ENCODE measurements at regions not wholly inside any gene's neighbourhood (a gene's known extent, or its start where the extent isn't known, plus 50 kb on each side); places are given as distances from the start of the nearest gene placed in this dataset.

GRCh38 chr6:169380493-169380892 lies 126.8 kb upstream of the THBS2 start (continued):
- TF ChIP-seq CUX1 (IDR thresholded peaks at IDR 0.05; ENCODE audit: insufficient replicate concordance, low read depth, low read length) (no peak), ELK1 (IDR thresholded peaks at IDR 0.05; ENCODE audit: low read depth, low read length) (no peak)

GRCh38 chr6:169379495-169380070 lies 125.9 kb upstream of the THBS2 start:
- Histone ChIP-seq H2AFZ (ENCODE audit: control insufficient read depth, low read depth, low read length) (no peak overlapping the region), H3K9me3 (replicated peaks; ENCODE audit: control insufficient read depth, insufficient read depth, low read length) (no peaks in the 10 kb centered on the region; the same call in 2 of the 3 replicates), H3K9ac (ENCODE audit: control insufficient read depth, insufficient read depth, low read length) (no peak overlapping the region), H3K36me3 (ENCODE audit: control insufficient read depth in 2 of 2, insufficient read depth in 2 of 2, low read length in 1 of 2) (no peaks in the 10 kb centered on the region), H3K27ac (ENCODE audit: control insufficient read depth, insufficient read depth) (no peak overlapping the region), H3K4me2 (ENCODE audit: control insufficient read depth, insufficient read depth) (no peak overlapping the region), H3K79me2 (ENCODE audit: control insufficient read depth, insufficient read depth, low read length) (no peaks in the 10 kb centered on the region), H4K20me1 (ENCODE audit: control insufficient read depth, insufficient read depth) (no peaks in the 10 kb centered on the region), H3K4me1 (ENCODE audit: control insufficient read depth, insufficient read depth, low read length) (no peaks in the 10 kb centered on the region), H3K27me3 (replicated peaks in 1 of 2; ENCODE audit: control insufficient read depth in 2 of 2, insufficient read depth in 2 of 2, low read length in 1 of 2) (no peaks in the 10 kb centered on the region), H3K4me3 (no peak overlapping the region)
- intact Hi-C loops (cut with micrococcal nuclease; ENCODE audit: unreplicated experiment) (no loop called here), in situ Hi-C loops (cut with MboI) (no loop called here)
- POLR2A ChIA-PET, result no interaction called here
- WGBS (ENCODE audit: insufficient coverage, insufficient replicate concordance, low lambda C conversion rate, missing lambda C conversion rate), result 36% methylated on average over 18 of the region's 18 CpGs
- ATAC-seq (no peak), FAIRE-seq (no peak), DNase-seq (ENCODE audit: low read depth, low spot score) (no peak)
- no TSS peak for BruUV-seq (replicated peaks)
- RAD21 ChIA-PET (ENCODE audit: unreplicated experiment), result no interaction called here
- SMC1A ChIA-PET (ENCODE audit: uncharacterized antibody, unreplicated experiment), result no interaction called here
- CTCF ChIA-PET, result no interaction called here
- TF ChIP-seq HDGF (IDR thresholded peaks at IDR 0.05), result no peak
- TF ChIP-seq POLR2A (IDR thresholded peaks at IDR 0.05; ENCODE audit: low read depth, low read length), result no peak
- TF ChIP-seq FOXM1 (IDR thresholded peaks at IDR 0.05; ENCODE audit: low read depth, low read length), result no peak
- TF ChIP-seq POLR2AphosphoS5 (IDR thresholded peaks at IDR 0.05; ENCODE audit: low read length), result no peak
- TF ChIP-seq CUX1 (IDR thresholded peaks at IDR 0.05; ENCODE audit: insufficient replicate concordance, low read depth, low read length), result no peak
- TF ChIP-seq IRF5 (IDR thresholded peaks at IDR 0.05; ENCODE audit: borderline replicate concordance), result no peak
- TF ChIP-seq TBL1XR1 (IDR thresholded peaks at IDR 0.05; ENCODE audit: low read depth, low read length), result no peak
- TF ChIP-seq ZNF384 (IDR thresholded peaks at IDR 0.05; ENCODE audit: borderline replicate concordance, low read depth, low read length), result no peak
- no peak for TF ChIP-seq RAD21 (IDR thresholded peaks at IDR 0.05; ENCODE audit: insufficient read depth, low read depth, low read length)
